Vagina (tissue), 2 donors: ENCODE measurements at regions not wholly inside any gene's neighbourhood (a gene's known extent, or its start where the extent isn't known, plus 50 kb on each side); places are given as distances from the start of the nearest gene placed in this dataset.

Experiments used
- POLR2AphosphoS5 ChIP-seq, 2 donors: sonication (generic); formaldehyde crosslinking; IDR thresholded peaks; one replicate each; pipeline ENCODE4 v1.9.0; 2017; ENCODE audit warnings: antibody characterized with exemption in 2 of 2, mild to moderate bottlenecking in 2 of 2, low read depth in 1 of 2; ENCODE audit not compliant: insufficient read depth in 1 of 2
- TF ChIP-seq, protein P1 (sequence below), 3 experiments: fragments of 450-650 bp in 2 of 3; fragments of 200-600 bp in 1 of 3; sonication (generic) in 1 of 3; IDR thresholded peaks; one replicate each; pipeline ENCODE4 v1.5.1; 2017 to 2019; ENCODE audit warnings: antibody characterized with exemption in 3 of 3, mild to moderate bottlenecking in 2 of 3, moderate library complexity in 2 of 3

DNA sequence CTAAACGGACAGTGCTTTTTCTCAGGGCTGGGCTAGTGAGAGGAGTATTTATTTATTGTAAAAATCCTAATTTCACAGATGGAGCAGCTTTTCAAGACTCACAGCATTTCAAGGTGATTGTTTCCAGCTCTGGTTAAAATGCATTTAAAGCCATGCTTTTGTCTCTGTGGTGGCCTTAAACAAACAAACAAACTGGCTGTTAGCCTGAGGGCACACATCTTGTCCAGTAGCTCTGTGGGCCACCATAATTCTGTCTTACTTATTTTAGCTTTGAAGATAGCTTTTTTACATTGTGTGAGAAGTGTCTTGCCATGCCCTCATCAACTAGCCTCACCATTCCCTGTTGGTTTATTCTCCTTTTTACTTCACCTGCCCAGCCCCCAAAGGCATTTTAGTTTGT, 218.2 kb downstream of the PSAT1 start:
- TF ChIP-seq, protein P1, sequence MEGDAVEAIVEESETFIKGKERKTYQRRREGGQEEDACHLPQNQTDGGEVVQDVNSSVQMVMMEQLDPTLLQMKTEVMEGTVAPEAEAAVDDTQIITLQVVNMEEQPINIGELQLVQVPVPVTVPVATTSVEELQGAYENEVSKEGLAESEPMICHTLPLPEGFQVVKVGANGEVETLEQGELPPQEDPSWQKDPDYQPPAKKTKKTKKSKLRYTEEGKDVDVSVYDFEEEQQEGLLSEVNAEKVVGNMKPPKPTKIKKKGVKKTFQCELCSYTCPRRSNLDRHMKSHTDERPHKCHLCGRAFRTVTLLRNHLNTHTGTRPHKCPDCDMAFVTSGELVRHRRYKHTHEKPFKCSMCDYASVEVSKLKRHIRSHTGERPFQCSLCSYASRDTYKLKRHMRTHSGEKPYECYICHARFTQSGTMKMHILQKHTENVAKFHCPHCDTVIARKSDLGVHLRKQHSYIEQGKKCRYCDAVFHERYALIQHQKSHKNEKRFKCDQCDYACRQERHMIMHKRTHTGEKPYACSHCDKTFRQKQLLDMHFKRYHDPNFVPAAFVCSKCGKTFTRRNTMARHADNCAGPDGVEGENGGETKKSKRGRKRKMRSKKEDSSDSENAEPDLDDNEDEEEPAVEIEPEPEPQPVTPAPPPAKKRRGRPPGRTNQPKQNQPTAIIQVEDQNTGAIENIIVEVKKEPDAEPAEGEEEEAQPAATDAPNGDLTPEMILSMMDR (IDR thresholded peaks at IDR 0.05), result no peak
- TF ChIP-seq POLR2AphosphoS5 (IDR thresholded peaks at IDR 0.05; ENCODE audit: insufficient read depth in 1 of 2, low read depth in 1 of 2), result no peak
